ENCODE measurements at regions not wholly inside any gene's neighbourhood (a gene's known extent, or its start where the extent isn't known, plus 50 kb on each side); places are given as distances from the start of the nearest gene placed in this dataset.

GRCh38 chr1:208559597-208560329 lies 315.6 kb upstream of the PLXNA2 start:
- no peak for TF ChIP-seq EZH2 (IDR thresholded peaks at IDR 0.05; ENCODE audit: insufficient read depth, poor library complexity, severe bottlenecking)
- TF ChIP-seq EZH2phosphoT487 (IDR thresholded peaks at IDR 0.05; ENCODE audit: insufficient read depth, low read depth), result no peak
